ENCODE measurements at regions not wholly inside any gene's neighbourhood (a gene's known extent, or its start where the extent isn't known, plus 50 kb on each side); places are given as distances from the start of the nearest gene placed in this dataset.

DNA sequence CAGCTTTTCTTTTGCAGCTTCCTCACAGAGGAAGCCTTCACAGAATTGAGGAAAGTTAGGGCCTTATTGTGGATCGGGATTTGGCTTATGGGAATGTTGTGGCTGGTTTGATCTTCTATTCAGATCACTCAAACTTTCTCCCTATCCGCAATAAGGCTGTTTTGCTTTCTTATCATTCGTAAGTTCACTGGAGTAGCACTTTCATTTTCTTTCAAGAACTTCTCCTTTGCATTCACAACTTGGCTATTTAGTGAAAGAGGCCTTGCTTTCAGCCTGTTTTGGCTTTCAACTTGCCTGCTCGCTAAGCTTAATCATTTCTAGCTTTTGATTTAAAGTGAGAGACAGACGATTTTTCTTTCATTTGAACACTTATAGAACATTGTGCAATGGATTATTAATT, 181.9 kb upstream of the B3GALT2 start:
- ChIA-PET SMC1A (ENCODE audit: uncharacterized antibody, unreplicated experiment) (interaction anchor here (0.6 to 1.1 kb wide), 2 partner anchors 43 to 183 kb away, joined by 3 read pairs; no protein-coding TSS in a partner anchor), POLR2A (no interaction called here), RAD21 (ENCODE audit: unreplicated experiment) (no interaction called here), CTCF (interaction anchor here (0.8 to 1.6 kb wide), 2 partner anchors 185 to 891 kb away, joined by 3 to 5 read pairs; no protein-coding TSS in a partner anchor)
- Histone ChIP-seq H3K9me3 (replicated peaks; ENCODE audit: control insufficient read depth, insufficient read depth, low read length) (no peaks in the 10 kb centered on the region), H3K4me2 (ENCODE audit: control insufficient read depth, insufficient read depth) (peak overlapping the region; percentile 59), H4K20me1 (ENCODE audit: control insufficient read depth, insufficient read depth) (no peaks in the 10 kb centered on the region), H3K27ac (ENCODE audit: control insufficient read depth, insufficient read depth) (no peak overlapping the region), H2AFZ (ENCODE audit: control insufficient read depth, low read depth, low read length) (peak overlapping the region; percentile 69), H3K27me3 (replicated peaks in 1 of 2; ENCODE audit: control insufficient read depth in 2 of 2, insufficient read depth in 2 of 2, low read length in 1 of 2) (no peaks in the 10 kb centered on the region), H3K9ac (ENCODE audit: control insufficient read depth, insufficient read depth, low read length) (no peak overlapping the region), H3K4me1 (ENCODE audit: control insufficient read depth, insufficient read depth, low read length) (no peaks in the 10 kb centered on the region), H3K36me3 (ENCODE audit: control insufficient read depth in 2 of 2, insufficient read depth in 2 of 2, low read length in 1 of 2) (no peaks in the 10 kb centered on the region), H3K4me3 (0 out of 2 replicates have a peak overlapping the region, but pooled peaks have one; percentile 10), H3K79me2 (ENCODE audit: control insufficient read depth, insufficient read depth, low read length) (no peaks in the 10 kb centered on the region)
- WGBS (ENCODE audit: insufficient coverage, insufficient replicate concordance, low lambda C conversion rate, missing lambda C conversion rate) = 3% methylated on average over 5 of the region's 5 CpGs
- in situ Hi-C loops (cut with MboI) = no loop called here
- ATAC-seq (peak; percentile 54), FAIRE-seq (no peak), DNase-seq (ENCODE audit: low read depth, low spot score) (no peak)
- TF ChIP-seq IRF5 (IDR thresholded peaks at IDR 0.05; ENCODE audit: borderline replicate concordance) = no peak
- no peak for TF ChIP-seq YBX1 (IDR thresholded peaks at IDR 0.05)
- no peak for TF ChIP-seq NR2F1 (conservative IDR thresholded peaks at IDR 0.05)
- TF ChIP-seq SMC3 (IDR thresholded peaks at IDR 0.05; ENCODE audit: borderline replicate concordance, low read length) = no peak
- no peak for TF ChIP-seq CEBPB (IDR thresholded peaks at IDR 0.05; ENCODE audit: borderline replicate concordance in 1 of 2, low read depth in 2 of 2, low read length in 2 of 2)
- BruUV-seq (replicated peaks) = no TSS peak
- intact Hi-C loops (cut with micrococcal nuclease; ENCODE audit: unreplicated experiment) = no loop called here

DNA sequence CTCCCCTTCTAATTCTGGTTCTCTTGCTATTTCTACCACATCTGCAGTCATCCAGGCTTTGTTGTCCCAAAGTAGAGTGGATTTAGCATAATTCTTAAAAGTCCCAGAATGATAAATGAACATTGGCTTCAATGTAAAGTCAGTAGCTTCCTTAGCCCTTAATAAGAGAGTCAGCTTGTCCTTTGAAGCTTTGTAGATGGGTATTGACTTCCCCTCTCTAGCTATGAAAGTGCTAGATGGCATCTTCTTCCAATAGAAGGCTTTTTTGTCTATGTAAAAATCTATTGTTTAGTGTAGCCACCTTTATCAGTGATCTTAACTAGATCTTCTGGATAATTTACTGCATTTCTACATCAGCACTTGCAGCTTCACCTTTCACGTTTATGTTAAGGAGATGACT, 181.4 kb upstream of the B3GALT2 start:
- H3K4me3 ChIP-seq = 0 out of 2 replicates have a peak overlapping the region, but pooled peaks have one; percentile 10
- ChIA-PET POLR2A (no interaction called here), CTCF (interaction anchor here (0.8 kb wide), 1 partner anchor 890 kb away, joined by 3 read pairs; no protein-coding TSS in a partner anchor), SMC1A (ENCODE audit: uncharacterized antibody, unreplicated experiment) (interaction anchor here (1.1 kb wide), 1 partner anchor 183 kb away, joined by 3 read pairs; no protein-coding TSS in a partner anchor), RAD21 (ENCODE audit: unreplicated experiment) (no interaction called here)
- no peaks in the 10 kb centered on the region for H3K4me1 ChIP-seq (ENCODE audit: control insufficient read depth, insufficient read depth, low read length)
- H3K27me3 ChIP-seq (replicated peaks in 1 of 2; ENCODE audit: control insufficient read depth in 2 of 2, insufficient read depth in 2 of 2, low read length in 1 of 2) = no peaks in the 10 kb centered on the region
- no peak overlapping the region for H3K27ac ChIP-seq (ENCODE audit: control insufficient read depth, insufficient read depth)
- peak overlapping the region; percentile 69 for H2AFZ ChIP-seq (ENCODE audit: control insufficient read depth, low read depth, low read length)
- WGBS (ENCODE audit: insufficient coverage, insufficient replicate concordance, low lambda C conversion rate, missing lambda C conversion rate) = 33% methylated on average over 1 of the region's 1 CpG
- no peaks in the 10 kb centered on the region for H4K20me1 ChIP-seq (ENCODE audit: control insufficient read depth, insufficient read depth)
- no peaks in the 10 kb centered on the region for H3K79me2 ChIP-seq (ENCODE audit: control insufficient read depth, insufficient read depth, low read length)
- no peaks in the 10 kb centered on the region for H3K36me3 ChIP-seq (ENCODE audit: control insufficient read depth in 2 of 2, insufficient read depth in 2 of 2, low read length in 1 of 2)
- H3K9ac ChIP-seq (ENCODE audit: control insufficient read depth, insufficient read depth, low read length) = no peak overlapping the region
- in situ Hi-C loops (cut with MboI) = no loop called here
- no TSS peak for BruUV-seq (replicated peaks)
- intact Hi-C loops (cut with micrococcal nuclease; ENCODE audit: unreplicated experiment) = no loop called here
- DNase-seq (ENCODE audit: low read depth, low spot score) = no peak
- peak overlapping the region; percentile 59 for H3K4me2 ChIP-seq (ENCODE audit: control insufficient read depth, insufficient read depth)
- ATAC-seq = no peak
- FAIRE-seq = no peak
- no peaks in the 10 kb centered on the region for H3K9me3 ChIP-seq (replicated peaks; ENCODE audit: control insufficient read depth, insufficient read depth, low read length)
- no peak for TF ChIP-seq SIN3A (IDR thresholded peaks at IDR 0.05; ENCODE audit: low read depth, low read length)
- no peak for TF ChIP-seq ZBTB11 (CRISPR knock-in tag; IDR thresholded peaks at IDR 0.05)
- no peak for TF ChIP-seq NR2C1 (IDR thresholded peaks at IDR 0.05)
- TF ChIP-seq E2F4 (IDR thresholded peaks at IDR 0.05; ENCODE audit: low read depth, low read length) = no peak
